NCI-H446 treated with DMSO at 0.1 percent for 48 hours (cell line): ENCODE measurements at regions not wholly inside any gene's neighbourhood (a gene's known extent, or its start where the extent isn't known, plus 50 kb on each side); places are given as distances from the start of the nearest gene placed in this dataset.

Experiments used
- DNase-seq: peaks from one replicate; lab custom pipeline; 2025; lab: John Stamatoyannopoulos, UW

DNA sequence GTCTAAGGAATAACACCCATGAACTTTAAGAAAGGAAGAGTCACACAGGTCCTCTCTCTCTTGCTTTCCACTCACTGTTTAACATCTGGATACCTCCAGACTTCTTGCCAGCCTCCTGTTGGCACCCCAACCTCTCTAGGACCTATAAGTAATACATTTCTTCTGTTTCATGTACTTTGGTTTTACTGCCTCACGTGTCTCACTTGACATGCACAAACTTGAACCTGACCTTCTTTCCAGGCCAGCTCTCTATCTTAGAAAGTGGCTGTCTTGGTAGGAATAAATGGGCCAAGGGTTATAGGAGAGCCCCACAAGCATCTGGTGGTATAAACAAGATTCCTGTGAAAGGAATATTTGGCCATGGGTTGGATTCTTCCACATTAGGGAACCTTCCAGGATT, 614.8 kb upstream of the AGA start:
- no peak for DNase-seq

DNA sequence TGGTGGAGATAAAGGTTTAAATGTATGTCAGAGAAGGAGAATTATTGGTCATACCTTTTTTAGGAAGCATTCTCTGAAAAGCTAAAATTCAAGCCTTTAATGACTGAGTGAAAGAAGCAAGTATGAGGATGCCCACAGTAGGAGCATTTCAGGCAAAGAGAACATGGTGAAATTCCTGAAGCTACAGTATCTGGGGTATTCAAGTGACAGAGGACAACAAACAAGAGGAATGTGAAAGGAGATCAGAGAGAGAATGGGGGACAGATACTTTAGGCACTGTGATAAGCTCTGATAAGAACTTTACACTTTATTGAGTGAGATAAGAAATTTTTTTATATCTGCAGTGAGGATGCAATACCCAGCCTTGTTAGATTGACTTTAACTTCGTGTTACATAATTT, 621.3 kb upstream of the AGA start:
- no peak for DNase-seq

GRCh38 chr4:178066338-178066941, 624.2 kb upstream of the AGA start:
- no peak for DNase-seq

DNA sequence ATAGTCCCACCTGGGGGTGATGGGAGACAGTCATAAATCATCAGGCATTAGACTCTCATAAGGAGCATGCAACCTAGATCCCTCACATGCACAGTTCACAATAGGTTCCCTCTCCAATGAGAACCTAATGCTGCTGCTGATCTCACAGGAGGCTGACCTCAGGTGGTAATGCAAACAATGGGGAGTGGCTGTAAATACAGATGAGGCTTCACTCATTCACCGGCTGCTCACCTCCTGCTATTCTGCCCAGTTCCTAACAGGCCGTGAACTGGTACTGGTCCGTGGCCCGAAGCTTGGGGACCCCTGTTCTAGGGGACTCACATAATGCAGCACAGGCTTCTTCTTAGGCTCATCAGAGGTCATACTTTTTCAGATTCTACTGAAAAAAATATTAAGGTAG, 625.9 kb upstream of the AGA start:
- DNase-seq = no peak

DNA sequence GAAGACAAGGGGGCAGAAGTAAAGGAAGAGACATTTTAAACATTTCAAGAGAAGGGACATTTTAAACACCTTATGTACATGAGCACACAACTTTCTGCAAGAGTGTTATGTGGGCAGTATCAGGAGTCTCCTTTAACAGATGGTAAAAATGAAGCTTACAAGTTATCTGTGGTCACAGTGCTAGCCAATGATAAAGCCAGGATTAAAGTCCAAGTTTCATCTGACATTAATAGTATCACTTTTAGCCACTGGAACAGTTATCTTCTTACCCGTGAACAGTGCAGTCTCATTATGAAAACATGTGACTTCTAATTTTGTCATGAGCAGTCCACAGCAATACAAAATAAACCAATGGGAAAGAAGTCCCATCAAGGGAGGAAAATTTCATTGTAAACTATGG, 627.9 kb upstream of the AGA start:
- DNase-seq = no peak

DNA sequence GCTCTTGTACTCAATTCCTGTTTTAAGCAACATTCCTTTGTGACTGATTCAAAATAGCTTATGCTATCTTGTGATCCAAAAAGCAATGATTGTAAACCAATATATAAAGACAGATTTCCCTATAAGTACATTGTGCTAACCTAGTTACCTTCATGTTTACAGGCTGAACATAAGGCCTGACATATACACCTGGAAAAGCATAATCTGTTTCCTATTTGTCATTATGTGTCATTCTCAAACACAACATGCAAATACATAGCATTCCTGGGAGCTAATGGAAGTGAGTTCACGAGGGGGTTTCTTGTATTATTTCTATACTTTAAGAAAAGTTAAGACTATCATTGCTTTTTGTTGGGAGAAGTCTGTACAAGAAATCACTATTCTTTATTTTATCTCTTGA, 638.1 kb upstream of the AGA start:
- DNase-seq = no peak

DNA sequence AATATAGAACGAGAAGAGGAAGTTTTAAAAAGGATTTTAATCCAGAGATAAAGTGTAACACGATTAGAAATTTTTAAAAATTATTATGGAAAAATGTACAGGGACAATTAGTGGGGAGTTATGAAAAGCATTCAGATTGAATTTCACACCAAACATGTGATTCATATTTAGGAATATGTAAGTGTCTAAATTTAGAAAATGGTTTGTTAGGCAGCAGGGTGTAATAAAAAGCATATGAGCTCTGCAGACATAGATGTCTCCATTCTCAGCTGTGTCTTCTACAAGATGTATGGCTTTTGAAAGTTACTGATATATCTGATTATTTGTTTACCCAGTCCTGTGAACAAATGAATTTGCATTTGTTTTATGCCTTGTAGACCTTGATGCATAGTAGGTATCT, 638.9 kb upstream of the AGA start:
- DNase-seq = no peak

GRCh38 chr4:178081896-178082295, 639.7 kb upstream of the AGA start:
- DNase-seq = no peak

- DNase-seq = no peak
Measured at GRCh38 chr4:178082906-178083305, 640.7 kb upstream of the AGA start.

- DNase-seq = no peak
Measured at GRCh38 chr4:178083968-178084367, 641.7 kb upstream of the AGA start.

DNA sequence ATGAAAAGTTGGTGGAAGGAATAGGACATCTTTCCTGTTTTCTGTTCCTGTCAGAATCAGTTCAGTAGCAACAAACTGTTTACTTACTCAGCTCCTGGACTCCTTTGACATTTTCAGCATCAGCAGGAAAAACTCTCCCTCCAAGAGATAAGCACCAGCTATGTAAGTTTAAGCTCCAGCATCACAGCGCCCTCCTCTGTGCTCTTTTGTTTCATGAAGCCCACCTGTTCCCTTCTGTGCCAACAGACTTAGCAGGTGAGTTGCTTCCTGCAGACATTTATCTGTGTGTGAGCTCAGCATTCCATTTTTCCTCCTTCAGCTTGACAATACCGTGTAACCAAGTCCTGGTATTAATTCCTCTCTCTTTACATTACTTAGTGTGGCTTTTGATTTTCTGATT, 644.1 kb upstream of the AGA start:
- no peak for DNase-seq

GRCh38 chr4:178090640-178091411, 648.6 kb upstream of the AGA start:
- no peak for DNase-seq

DNA sequence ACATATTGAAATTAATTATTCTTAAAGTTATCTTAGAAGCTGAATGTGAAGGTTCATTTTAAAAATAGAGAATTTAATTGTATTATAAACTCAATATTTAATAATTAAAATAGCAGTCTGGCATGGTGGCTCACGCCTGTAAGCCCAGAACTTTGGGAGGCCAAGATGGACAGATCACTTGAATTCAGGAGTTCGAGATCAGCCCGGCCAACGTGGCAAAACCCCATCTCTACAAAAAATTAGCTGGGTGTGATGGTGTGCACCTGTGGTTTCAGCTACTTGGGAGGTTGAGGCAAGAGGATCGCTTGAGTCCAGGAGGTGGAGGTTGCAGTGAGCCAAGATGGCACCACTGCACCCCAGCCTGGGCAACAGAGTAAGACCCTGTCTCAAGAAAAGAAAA, 659.9 kb upstream of the AGA start:
- no peak for DNase-seq

- DNase-seq = no peak
Measured at GRCh38 chr4:178105242-178105641, 663.0 kb upstream of the AGA start.

DNA sequence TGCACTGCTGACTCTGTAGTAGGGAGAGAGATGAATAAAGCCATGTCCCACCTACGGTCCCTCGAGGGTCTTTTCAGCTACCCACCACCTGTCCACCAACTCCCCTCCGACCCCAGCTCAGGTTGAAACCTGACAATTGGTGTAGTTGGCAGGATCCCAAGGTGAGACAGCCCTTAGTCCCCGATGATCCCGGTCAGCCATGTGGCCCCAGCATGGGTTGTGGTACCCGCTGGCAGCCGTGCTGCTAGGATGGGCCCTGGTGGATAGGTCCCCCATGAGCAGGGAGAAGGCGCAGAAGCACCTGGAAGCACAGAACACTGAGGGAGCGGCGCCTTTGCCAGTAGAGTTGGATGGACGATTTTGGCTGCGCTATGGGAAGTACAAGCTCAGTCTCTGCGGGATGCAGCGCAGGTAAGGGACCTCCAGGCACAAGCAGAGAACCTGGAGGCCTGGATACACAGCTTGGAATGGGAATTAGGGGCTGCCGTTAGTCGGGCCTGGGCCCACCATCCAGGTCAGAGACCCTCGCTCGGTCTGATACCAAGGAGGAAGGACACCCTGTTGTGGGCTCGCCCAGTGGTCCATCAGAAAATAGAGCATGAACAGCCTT, 694.6 kb upstream of the AGA start:
- no peak for DNase-seq

DNA sequence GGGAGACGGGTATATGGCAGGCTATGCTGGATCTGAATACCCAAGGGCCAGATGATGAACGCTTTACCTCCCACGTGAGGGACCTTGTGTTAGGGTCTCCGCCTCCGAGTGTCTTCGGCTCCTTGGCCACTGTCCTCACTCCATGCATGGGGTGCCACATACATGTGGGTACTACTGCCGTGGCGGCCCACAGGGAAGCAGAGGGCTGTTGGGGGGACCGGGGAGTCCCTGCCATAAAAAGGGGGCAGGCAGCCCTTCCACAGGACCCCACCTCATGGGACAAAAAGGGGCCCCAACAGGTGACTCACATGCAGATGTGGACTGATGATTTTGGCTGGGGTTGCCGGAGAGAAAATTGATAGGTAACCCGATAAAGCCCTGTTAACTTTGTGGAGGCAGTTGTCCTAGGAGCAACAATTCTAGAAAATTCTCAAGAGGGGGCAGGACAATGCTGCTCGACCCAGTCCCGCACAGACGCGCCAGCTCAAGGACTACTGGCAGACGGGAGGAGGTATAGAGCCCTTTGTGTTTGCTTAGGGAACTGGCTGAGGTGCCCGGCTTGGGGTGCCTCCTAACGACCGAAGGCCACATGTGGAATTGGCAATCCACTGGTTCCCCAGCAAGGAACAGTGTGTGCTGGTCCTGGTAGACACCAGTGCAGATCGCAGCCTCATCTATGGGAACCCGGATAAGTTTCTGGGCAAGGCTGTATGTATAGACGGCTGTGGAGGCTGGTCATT, 695.7 kb upstream of the AGA start:
- DNase-seq = no peak

GRCh38 chr4:178138491-178138890, 696.3 kb upstream of the AGA start:
- no peak for DNase-seq

DNA sequence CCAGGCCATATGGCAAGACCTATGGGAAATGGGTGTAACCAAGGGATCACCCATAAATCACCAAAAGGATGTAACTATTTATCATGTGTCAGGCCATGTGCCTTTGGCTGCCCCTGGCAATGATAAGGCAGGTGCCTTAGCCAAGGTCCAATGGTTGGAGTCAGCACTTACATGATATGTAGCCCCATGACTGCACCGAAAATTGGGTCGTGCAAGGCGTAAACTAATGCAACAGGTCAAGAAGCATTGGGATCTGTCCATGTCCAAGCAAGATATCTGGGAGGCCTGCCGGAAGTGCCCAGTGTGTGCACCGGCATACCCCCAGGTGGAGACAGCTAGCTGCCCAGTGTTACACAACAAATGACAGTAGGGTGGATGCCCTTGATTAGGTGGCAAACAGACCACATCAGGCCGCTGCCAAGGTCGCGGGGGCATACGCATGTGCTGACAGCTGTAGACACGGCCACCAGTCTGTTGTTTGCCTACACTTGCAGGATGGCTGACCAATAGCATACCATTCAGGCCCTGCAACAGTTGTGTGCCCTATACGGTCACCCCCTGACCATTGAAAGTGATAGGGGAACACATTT, 698.2 kb upstream of the AGA start:
- DNase-seq = no peak

DNA sequence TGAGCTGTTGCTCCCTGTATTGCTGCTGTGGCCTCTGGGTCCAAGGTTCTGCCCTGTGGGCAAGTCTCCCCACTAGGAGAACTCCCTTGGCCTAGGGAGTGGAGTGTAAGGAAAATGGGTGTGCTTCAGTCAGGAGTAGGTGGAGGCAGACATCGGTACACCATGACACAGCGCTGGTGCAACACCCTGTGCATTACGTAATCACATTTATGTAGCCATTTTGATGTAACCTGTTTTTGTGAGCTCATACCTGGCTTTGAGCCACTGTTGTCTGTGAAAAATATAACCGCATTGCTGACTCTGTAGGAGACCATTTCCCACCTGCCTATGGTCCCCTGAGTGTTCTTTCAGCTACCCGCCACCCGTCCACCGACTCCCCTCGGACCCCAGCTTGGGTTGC, 700.5 kb upstream of the AGA start:
- DNase-seq = no peak

DNA sequence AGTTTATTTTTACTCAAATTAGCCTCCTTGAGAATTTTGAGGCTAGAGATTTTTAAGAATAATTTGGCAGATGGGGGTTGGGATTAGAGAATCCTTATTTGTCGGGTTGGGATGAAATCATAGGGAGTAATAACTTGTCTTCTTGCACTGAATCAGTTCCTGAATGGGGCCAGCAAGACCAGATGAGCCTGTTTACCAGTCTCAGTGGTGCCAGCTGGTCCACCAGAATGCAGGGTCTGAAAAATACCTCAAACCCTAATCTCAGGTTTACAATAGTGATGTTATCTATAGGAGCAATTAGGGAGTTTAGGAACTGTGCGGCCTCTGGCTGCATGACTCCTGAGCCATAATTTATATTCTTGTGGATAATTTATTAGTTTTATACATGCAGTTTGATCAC, 705.9 kb upstream of the AGA start:
- DNase-seq = no peak

GRCh38 chr4:178165251-178165950, 723.2 kb upstream of the AGA start:
- DNase-seq = no peak

- no peak for DNase-seq
Measured at GRCh38 chr4:178165951-178166308, 723.7 kb upstream of the AGA start.
